GM21526 (cell line): ENCODE measurements at regions not wholly inside any gene's neighbourhood (a gene's known extent, or its start where the extent isn't known, plus 50 kb on each side); places are given as distances from the start of the nearest gene placed in this dataset.
A peak's percentile ranks its signal among the peaks of the same experiment; 100 is the strongest.

Experiments
- ATAC-seq: cut with Tn5 transposase; IDR thresholded peaks from one replicate; pipeline ENCODE4 v1.9.1; 2021; ENCODE audit warnings: moderate library complexity; ENCODE audit not compliant: unreplicated experiment, low FRiP score

GRCh38 chr12:45665941-45666340 is 63.6 kb upstream of the ARID2 start:
- ATAC-seq, result no peak

GRCh38 chr12:45666396-45666795 is 63.1 kb upstream of the ARID2 start:
- no peak for ATAC-seq

GRCh38 chr12:45666816-45667215 is 62.7 kb upstream of the ARID2 start:
- no peak for ATAC-seq

- ATAC-seq, result no peak
These were observed 61.7 kb upstream of the ARID2 start for GRCh38 chr12:45667761-45668160.

GRCh38 chr12:45668641-45669040 is 60.9 kb upstream of the ARID2 start:
- peak; percentile 5 for ATAC-seq

GRCh38 chr12:45669093-45669492 is 60.4 kb upstream of the ARID2 start:
- peak; percentile 76 for ATAC-seq

GRCh38 chr12:45669792-45670191 is 59.7 kb upstream of the ARID2 start:
- ATAC-seq, result no peak

GRCh38 chr12:45670346-45671065 is 59.0 kb upstream of the ARID2 start:
- peak; percentile 63 for ATAC-seq

- no peak for ATAC-seq
These were observed 58.3 kb upstream of the ARID2 start for GRCh38 chr12:45671254-45671653.

GRCh38 chr12:45674181-45674977 is 55.1 kb upstream of the ARID2 start:
- ATAC-seq, result no peak

- ATAC-seq, result no peak
These were observed 54.0 kb upstream of the ARID2 start for GRCh38 chr12:45675534-45675933.
